HepG2 (cell line): ENCODE measurements at regions not wholly inside any gene's neighbourhood (a gene's known extent, or its start where the extent isn't known, plus 50 kb on each side); places are given as distances from the start of the nearest gene placed in this dataset.

Experiments used
- ATF7 ChIP-seq, 2 experiments: fragments of 450-650 bp in 1 of 2; sonication (generic) in 1 of 2; formaldehyde crosslinking in 1 of 2; IDR thresholded peaks; 2 replicates each; pipeline versions ENCODE4 v1.4.0 to v1.6.1; 2016 to 2020; ENCODE audit warnings: antibody characterized with exemption in 1 of 2, mild to moderate bottlenecking in 1 of 2, missing genetic modification reagents in 1 of 2
- BRCA1 ChIP-seq: sonication (generic); formaldehyde crosslinking; IDR thresholded peaks from 2 replicates; pipeline ENCODE4 v1.4.0; 2020; ENCODE audit warnings: missing genetic modification reagents
- CERS6 ChIP-seq: sonication (generic); formaldehyde crosslinking; IDR thresholded peaks from 2 replicates; pipeline ENCODE4 v1.5.0; 2020; ENCODE audit warnings: missing genetic modification reagents
- ELF4 ChIP-seq: sonication (generic); formaldehyde crosslinking; IDR thresholded peaks from 2 replicates; pipeline ENCODE4 v1.5.0; 2020; ENCODE audit warnings: missing genetic modification reagents, mild to moderate bottlenecking, moderate library complexity, borderline replicate concordance
- POLR2G ChIP-seq: fragments of 200-400 bp; formaldehyde crosslinking; IDR thresholded peaks from 2 replicates; pipeline ENCODE4 v1.6.1; 2018; ENCODE audit warnings: mild to moderate bottlenecking, low read depth, low read length, moderate library complexity
- SRSF9 ChIP-seq: fragments of 200-400 bp; formaldehyde crosslinking; IDR thresholded peaks from 2 replicates; pipeline ENCODE4 v1.6.1; 2018; ENCODE audit warnings: borderline replicate concordance, mild to moderate bottlenecking, low read depth, low read length; ENCODE audit not compliant: insufficient read depth, poor library complexity, severe bottlenecking
- TAF1 ChIP-seq: sonication (generic); formaldehyde crosslinking; IDR thresholded peaks from 2 replicates; pipeline ENCODE4 v1.4.0; 2020; ENCODE audit warnings: missing genetic modification reagents
- ZHX2 ChIP-seq, 2 experiments: sonication (generic) in 1 of 2; formaldehyde crosslinking in 1 of 2; IDR thresholded peaks; 2 replicates each; pipeline versions ENCODE4 v1.6.1 to v1.9.0; 2014 to 2022; ENCODE audit warnings: antibody characterized with exemption in 1 of 2, borderline replicate concordance in 1 of 2, inconsistent platforms in 1 of 2, low read depth in 1 of 2, missing genetic modification reagents in 1 of 2
- ZMYM3 ChIP-seq: sonication (generic); formaldehyde crosslinking; IDR thresholded peaks from 2 replicates; pipeline ENCODE4 v1.5.1; 2020; ENCODE audit warnings: mild to moderate bottlenecking, missing genetic modification reagents
- ZNF546 ChIP-seq: sonication (generic); formaldehyde crosslinking; conservative IDR thresholded peaks from 2 replicates; pipeline ENCODE4 v1.8.1; 2023; ENCODE audit warnings: mild to moderate bottlenecking, missing genetic modification reagents
- ZNF644 ChIP-seq: IDR thresholded peaks from 2 replicates; pipeline ENCODE4 v1.6.1; 2016; ENCODE audit warnings: low read depth

- TF ChIP-seq ZNF644 (CRISPR knock-in tag) (no peak), ZHX2 (IDR thresholded peaks at IDR 0.05; ENCODE audit: low read depth) (no peak), ZHX2 (CRISPR knock-in tag; IDR thresholded peaks at IDR 0.05; ENCODE audit: borderline replicate concordance) (no peak), ZNF546 (CRISPR knock-in tag) (no peak), SRSF9 (no peak), ZMYM3 (CRISPR knock-in tag) (no peak), ATF7 (IDR thresholded peaks at IDR 0.05) (no peak), ATF7 (CRISPR knock-in tag; IDR thresholded peaks at IDR 0.05) (no peak), BRCA1 (CRISPR knock-in tag) (no peak), POLR2G (no peak), TAF1 (CRISPR knock-in tag) (no peak), ELF4 (CRISPR knock-in tag) (no peak), CERS6 (no peak)
These were observed 90.3 kb downstream of the FOXF2 start for GRCh38 chr6:1479601-1480221.
